LNCAP (cell line): ENCODE measurements at regions not wholly inside any gene's neighbourhood (a gene's known extent, or its start where the extent isn't known, plus 50 kb on each side); places are given as distances from the start of the nearest gene placed in this dataset.

Experiments
- TF ChIP-seq, protein P1 (sequence below): fragments of 450-650 bp; IDR thresholded peaks from 2 replicates; pipeline ENCODE4 v1.5.1; 2017; ENCODE audit warnings: mild to moderate bottlenecking

DNA sequence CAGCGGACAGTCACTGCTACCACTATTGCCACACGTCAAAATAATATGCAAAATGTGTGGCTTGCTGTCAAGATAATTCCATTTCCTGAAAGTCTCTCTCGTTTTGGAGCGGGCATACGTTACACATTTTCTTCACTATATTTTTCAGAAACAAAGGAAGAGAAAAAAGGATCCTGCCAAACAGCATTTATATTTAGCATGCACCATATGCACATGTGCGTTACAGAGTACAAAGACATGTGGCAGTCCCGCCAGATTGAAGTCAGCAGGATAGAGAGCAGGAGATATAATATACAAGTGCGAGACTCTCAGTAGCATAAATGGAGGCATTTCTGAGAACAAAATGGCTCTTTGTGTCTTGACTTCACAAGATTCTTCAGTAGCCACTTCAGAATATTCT, 221.6 kb upstream of the KIF2A start:
- TF ChIP-seq, protein P1, sequence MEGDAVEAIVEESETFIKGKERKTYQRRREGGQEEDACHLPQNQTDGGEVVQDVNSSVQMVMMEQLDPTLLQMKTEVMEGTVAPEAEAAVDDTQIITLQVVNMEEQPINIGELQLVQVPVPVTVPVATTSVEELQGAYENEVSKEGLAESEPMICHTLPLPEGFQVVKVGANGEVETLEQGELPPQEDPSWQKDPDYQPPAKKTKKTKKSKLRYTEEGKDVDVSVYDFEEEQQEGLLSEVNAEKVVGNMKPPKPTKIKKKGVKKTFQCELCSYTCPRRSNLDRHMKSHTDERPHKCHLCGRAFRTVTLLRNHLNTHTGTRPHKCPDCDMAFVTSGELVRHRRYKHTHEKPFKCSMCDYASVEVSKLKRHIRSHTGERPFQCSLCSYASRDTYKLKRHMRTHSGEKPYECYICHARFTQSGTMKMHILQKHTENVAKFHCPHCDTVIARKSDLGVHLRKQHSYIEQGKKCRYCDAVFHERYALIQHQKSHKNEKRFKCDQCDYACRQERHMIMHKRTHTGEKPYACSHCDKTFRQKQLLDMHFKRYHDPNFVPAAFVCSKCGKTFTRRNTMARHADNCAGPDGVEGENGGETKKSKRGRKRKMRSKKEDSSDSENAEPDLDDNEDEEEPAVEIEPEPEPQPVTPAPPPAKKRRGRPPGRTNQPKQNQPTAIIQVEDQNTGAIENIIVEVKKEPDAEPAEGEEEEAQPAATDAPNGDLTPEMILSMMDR, result no peak

DNA sequence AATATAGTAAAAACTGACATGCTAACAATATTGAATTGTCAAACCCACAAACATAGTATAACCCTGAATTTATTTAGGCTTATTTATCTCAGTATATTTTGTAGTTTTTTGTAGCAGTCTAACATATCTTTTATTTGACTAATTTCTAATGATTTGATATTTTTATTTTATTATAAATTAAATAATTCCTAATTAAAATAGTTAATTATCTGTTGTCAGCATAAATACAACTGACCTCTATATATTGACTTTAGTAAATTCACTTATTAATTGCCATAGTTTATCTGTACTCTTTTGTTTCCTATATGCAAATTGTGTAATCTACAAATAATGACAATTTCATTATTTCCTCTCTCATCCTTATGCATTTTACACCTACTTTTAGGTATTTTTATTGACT, 215.1 kb upstream of the KIF2A start:
- TF ChIP-seq, protein P1, result no peak

DNA sequence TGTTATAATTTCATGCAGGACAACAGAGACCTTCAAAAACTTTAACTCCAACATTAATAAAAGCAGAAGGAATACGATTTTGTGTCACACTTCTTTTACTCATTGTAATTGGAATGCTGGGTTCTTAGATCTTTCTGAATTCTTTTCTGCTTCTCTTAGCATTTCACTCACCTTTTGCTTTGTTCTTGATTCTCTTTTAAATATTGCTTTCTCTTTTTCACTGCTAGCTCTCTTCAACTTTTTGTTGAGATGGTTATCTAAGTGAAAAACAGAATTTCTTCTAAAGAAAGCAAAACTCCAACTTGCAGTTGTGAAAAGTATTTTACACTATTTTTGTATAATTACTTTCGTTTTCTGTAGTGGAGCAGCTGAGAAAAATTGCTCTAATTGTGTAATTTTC, 212.6 kb upstream of the KIF2A start:
- TF ChIP-seq, protein P1, result no peak

DNA sequence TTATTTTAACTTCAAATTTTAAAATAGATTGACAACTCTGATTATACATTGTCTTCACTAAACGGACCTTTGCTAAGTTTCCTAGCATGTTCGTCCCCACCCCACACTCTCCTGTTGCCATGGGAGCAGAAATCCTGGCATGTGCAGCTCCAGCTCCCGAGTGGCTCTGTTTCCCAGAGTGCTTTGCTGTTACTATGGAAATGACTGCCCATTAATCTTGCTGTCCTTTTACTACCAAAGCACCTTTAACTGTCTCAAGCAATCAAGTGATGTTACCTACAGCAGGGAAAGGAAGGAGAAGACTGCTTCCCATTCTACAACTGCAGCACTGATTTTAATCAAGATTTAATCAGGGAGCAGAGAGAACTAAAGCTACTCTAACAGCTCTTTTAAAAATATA, 212.0 kb upstream of the KIF2A start:
- TF ChIP-seq, protein P1, result no peak

DNA sequence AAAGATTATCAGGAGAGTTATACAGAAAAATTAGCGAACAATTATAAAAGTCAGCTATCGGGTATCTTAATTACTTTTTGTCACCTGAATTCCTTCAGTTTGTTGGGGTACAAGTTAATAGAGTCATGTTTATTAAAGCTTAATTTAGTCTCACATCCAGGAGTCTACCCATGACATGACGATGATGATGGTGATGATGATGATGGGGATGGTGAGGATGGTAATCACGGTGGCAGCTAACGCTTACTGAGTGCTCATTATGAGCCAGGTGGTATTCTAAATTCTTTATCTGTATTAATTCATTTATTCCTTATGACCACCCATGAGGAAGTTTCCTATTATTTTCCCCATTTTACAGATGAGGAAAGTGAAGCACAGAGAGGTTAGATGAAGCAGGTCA, 208.6 kb upstream of the KIF2A start:
- TF ChIP-seq, protein P1, result no peak

DNA sequence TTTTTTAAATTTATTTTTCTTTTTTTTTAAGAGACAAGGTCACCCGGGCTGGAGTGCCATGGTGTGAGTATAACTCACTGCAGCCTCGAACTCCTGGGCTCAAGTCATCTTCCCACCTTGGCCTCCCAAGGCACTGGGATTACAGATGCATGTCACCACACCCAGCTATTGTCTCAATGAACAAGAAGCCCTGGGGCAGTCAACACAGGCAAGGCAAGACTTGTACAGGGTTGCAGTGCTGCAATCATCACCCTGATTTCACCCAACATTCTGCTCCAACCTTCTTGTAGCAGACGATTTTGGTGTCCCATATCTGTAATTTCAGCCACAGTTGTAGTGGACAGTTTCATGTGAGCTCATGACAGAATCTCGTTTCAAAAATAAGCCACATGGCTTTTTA, 205.8 kb upstream of the KIF2A start:
- TF ChIP-seq, protein P1, result no peak

DNA sequence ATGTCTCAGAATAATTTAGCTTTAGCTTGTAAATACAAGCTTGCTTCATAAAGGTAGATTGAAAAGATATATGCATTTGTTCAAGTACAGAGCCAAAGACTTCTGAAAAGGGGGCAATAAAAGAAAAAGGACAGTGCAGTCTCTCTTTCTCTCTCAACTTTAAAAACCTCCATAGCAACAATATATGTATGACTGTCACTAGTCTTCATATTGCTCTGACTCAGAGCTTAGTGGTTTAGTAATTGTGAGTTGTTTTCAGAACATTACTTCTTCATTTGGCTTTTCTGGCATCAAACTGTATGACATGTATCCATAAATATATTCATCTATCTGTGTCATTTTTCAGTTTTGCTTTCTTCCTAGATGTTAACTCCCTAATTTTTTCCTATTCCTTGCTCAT, 194.6 kb upstream of the KIF2A start:
- TF ChIP-seq, protein P1, result no peak

DNA sequence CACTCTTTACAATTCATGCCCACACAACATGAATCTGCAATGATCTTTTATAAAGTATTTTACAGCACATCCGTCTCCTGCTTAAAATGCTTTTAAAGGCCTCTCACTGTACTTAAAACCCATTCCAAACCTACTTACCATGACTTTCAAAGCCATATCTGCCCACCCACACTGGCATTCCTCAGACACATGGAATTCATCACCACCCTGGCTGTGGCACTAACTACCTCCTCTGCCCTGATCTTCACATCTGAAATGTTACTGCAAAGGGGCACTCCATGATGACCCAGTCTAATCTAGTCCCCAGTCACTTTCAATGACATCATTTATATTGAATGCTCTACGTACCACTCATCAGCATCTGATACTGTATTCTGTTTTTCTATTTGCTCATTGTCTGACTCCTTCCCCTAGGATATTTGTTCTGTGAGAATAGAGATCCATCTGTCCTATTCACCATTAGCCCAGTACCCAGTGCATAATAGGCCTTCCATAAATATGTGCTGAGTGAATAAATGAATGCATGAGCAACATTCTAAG, 193.2 kb upstream of the KIF2A start:
- TF ChIP-seq, protein P1, result no peak
